NT2/D1 (cell line): ENCODE measurements at regions not wholly inside any gene's neighbourhood (a gene's known extent, or its start where the extent isn't known, plus 50 kb on each side); places are given as distances from the start of the nearest gene placed in this dataset.

ENCODE experiments used
- SUZ12 ChIP-seq: IDR thresholded peaks from 2 replicates; pipeline ENCODE4 v1.6.1; 2011; ENCODE audit not compliant: insufficient read length, insufficient read depth; ENCODE audit errors: extremely low read depth
- ZNF274 ChIP-seq: IDR thresholded peaks from 2 replicates; pipeline ENCODE4 v1.6.1; 2011; ENCODE audit warnings: mild to moderate bottlenecking, low read depth, low read length

DNA sequence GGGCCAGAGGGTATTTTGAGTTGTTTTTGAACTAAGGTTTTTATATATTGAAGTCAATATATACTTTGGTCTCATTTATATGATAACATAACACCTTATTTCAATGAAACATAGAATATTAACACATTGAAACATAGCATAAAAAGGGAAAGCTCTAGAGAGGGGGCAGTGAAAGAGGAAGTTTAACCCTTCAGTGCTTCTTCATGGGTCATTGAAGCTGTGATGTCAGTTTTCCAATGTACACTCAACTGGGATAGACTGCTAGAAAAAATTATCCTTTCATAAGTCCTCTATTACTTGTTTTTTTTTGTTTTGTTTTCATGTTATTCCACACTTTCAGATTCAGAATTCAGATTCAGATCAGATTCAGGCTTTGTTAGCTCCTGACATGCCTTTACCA, 442.7 kb downstream of the EPHA5 start:
- TF ChIP-seq SUZ12 (no peak), ZNF274 (no peak)
